HepG2 (cell line): ENCODE measurements at regions not wholly inside any gene's neighbourhood (a gene's known extent, or its start where the extent isn't known, plus 50 kb on each side); places are given as distances from the start of the nearest gene placed in this dataset.

Source experiments
- ATAC-seq: fragments of 200-7000 bp; cut with Tn5 transposase; 3 replicates; pipeline ENCODE4 v1.9.1; 2020; ENCODE audit warnings: mild to moderate bottlenecking, moderate library complexity
- BruUV-seq: library from RNA; stranded (reverse); fragments of 400-500 nt; replicated peaks from 2 replicates; lab custom pipeline; 2021; lab: Mats Ljungman, UMichigan
- CTCF ChIA-PET: fragments of 300-600 bp; formaldehyde crosslinking; extraction: SDS; loops from one replicate; lab custom pipeline; 2021; ENCODE audit warnings: low total read pairs, inconsistent platforms, low intra/inter-chr PET ratio; lab: Yijun Ruan, JAX
- POLR2A ChIA-PET: fragments of 350-600 bp; sonication (Branson Sonifier 250); formaldehyde crosslinking; loops from one replicate; lab custom pipeline; 2020; ENCODE audit warnings: antibody characterized with exemption, inconsistent platforms; lab: Yijun Ruan, JAX
- DNase-seq: peaks from one replicate; pipeline ENCODE4 v3.0.0-alpha.2; 2015; ENCODE audit warnings: low spot score
- FAIRE-seq: peaks from 3 replicates; lab custom pipeline; 2011; peaks lifted over from hg19 to GRCh38; lab: Jason Lieb, UNC
- H2AFZ ChIP-seq: one replicate; pipeline ENCODE4 v1.6.1; 2011; ENCODE audit warnings: low read length, inconsistent platforms
- H3K27ac ChIP-seq: fragments of 300-600 bp; 3 replicates; pipeline ENCODE4 v1.8.0; 2011; ENCODE audit warnings: mixed run types, mild to moderate bottlenecking, mixed read lengths, low read length, inconsistent platforms; ENCODE audit not compliant: insufficient read depth; ENCODE audit errors: extremely low read length
- H3K27me3 ChIP-seq, 2 experiments: fragments of 200-600 bp in 1 of 2; 2 replicates in 1 of 2; 3 replicates in 1 of 2; pipeline versions ENCODE4 v1.6.0 to v1.8.0; 2011; ENCODE audit warnings: low read length in 2 of 2, mild to moderate bottlenecking in 2 of 2, moderate library complexity in 2 of 2, inconsistent platforms in 1 of 2; ENCODE audit not compliant: insufficient read depth in 2 of 2, control insufficient read depth in 1 of 2
- H3K36me3 ChIP-seq, 2 experiments: fragments of 200-600 bp in 1 of 2; replicated peaks in 1 of 2; 2 replicates in 1 of 2; 3 replicates in 1 of 2; pipeline versions ENCODE4 v1.5.1 to v1.8.0; 2011; ENCODE audit warnings: low read length in 2 of 2, inconsistent platforms in 1 of 2; ENCODE audit not compliant: insufficient read depth in 2 of 2, control insufficient read depth in 1 of 2
- H3K4me1 ChIP-seq: 2 replicates; pipeline ENCODE4 v1.5.1; 2012; ENCODE audit warnings: low read length, inconsistent platforms; ENCODE audit not compliant: insufficient read depth
- H3K4me2 ChIP-seq: 2 replicates; pipeline ENCODE4 v1.6.0; 2011; ENCODE audit warnings: low read depth, low read length, inconsistent platforms
- H3K4me3 ChIP-seq, 3 experiments: fragments of 200-600 bp in 1 of 3; sonication (generic), shearing (Covaris generic) in 1 of 3; replicated peaks in 1 of 3; 2 replicates each; pipeline ENCODE4 v1.5.1; 2011 to 2016; ENCODE audit warnings: low read length in 3 of 3, inconsistent platforms in 2 of 3, low read depth in 2 of 3, mild to moderate bottlenecking in 2 of 3, control low read depth in 1 of 3, mixed read lengths in 1 of 3; ENCODE audit not compliant: insufficient read depth in 1 of 3
- H3K79me2 ChIP-seq: one replicate; pipeline ENCODE4 v1.6.1; 2011; ENCODE audit warnings: low read length, inconsistent platforms; ENCODE audit not compliant: insufficient read depth
- H3K9ac ChIP-seq: 2 replicates; pipeline ENCODE4 v1.6.0; 2011; ENCODE audit warnings: mild to moderate bottlenecking, low read depth, low read length, inconsistent platforms; ENCODE audit not compliant: insufficient read depth
- H3K9me3 ChIP-seq: 2 replicates; pipeline ENCODE4 v1.5.1; 2012; ENCODE audit warnings: mild to moderate bottlenecking, low read length
- H4K20me1 ChIP-seq: 2 replicates; pipeline ENCODE4 v1.6.0; 2011; ENCODE audit warnings: inconsistent platforms, mild to moderate bottlenecking, low read length, moderate library complexity; ENCODE audit not compliant: insufficient read depth
- ATF3 ChIP-seq: sonication (generic); formaldehyde crosslinking; IDR thresholded peaks from 2 replicates; pipeline ENCODE4 v1.4.0; 2020; ENCODE audit warnings: missing genetic modification reagents
- ISL2 ChIP-seq: sonication (generic); formaldehyde crosslinking; IDR thresholded peaks from 2 replicates; pipeline ENCODE4 v1.5.0; 2020; ENCODE audit warnings: missing genetic modification reagents
- RBFOX2 ChIP-seq: fragments of 200-400 bp; formaldehyde crosslinking; IDR thresholded peaks from 2 replicates; pipeline ENCODE4 v1.6.1; 2017; ENCODE audit warnings: low read depth, mild to moderate bottlenecking, low read length
- RBM39 ChIP-seq: fragments of 200-400 bp; formaldehyde crosslinking; IDR thresholded peaks from one replicate; pipeline ENCODE4 v1.6.1; 2018; ENCODE audit warnings: antibody characterized with exemption, mild to moderate bottlenecking, low read depth, low read length; ENCODE audit not compliant: poor library complexity, severe bottlenecking
- SP140L ChIP-seq: sonication (generic); formaldehyde crosslinking; IDR thresholded peaks from 2 replicates; pipeline ENCODE4 v1.4.0; 2020; ENCODE audit warnings: missing genetic modification reagents, borderline replicate concordance
- TGIF2 ChIP-seq: IDR thresholded peaks from 2 replicates; pipeline ENCODE4 v1.6.1; 2016; ENCODE audit warnings: control low read depth, missing compliant biosample characterization
- ZFP36L1 ChIP-seq: sonication (generic); formaldehyde crosslinking; IDR thresholded peaks from 2 replicates; pipeline ENCODE4 v1.8.0; 2022; ENCODE audit warnings: mild to moderate bottlenecking, missing genetic modification reagents, moderate library complexity
- ZNF121 ChIP-seq: sonication (generic); formaldehyde crosslinking; IDR thresholded peaks from 2 replicates; pipeline ENCODE4 v1.5.0; 2020; ENCODE audit warnings: mild to moderate bottlenecking, missing genetic modification reagents
- ZNF460 ChIP-seq: sonication (generic); formaldehyde crosslinking; IDR thresholded peaks from 2 replicates; pipeline ENCODE4 v1.5.1; 2020; ENCODE audit warnings: missing genetic modification reagents, mild to moderate bottlenecking, borderline replicate concordance
- ZNF761 ChIP-seq: sonication (generic); formaldehyde crosslinking; conservative IDR thresholded peaks from 2 replicates; pipeline ENCODE4 v1.4.0; 2020; ENCODE audit warnings: mild to moderate bottlenecking, missing genetic modification reagents
- ZNF775 ChIP-seq: sonication (generic); formaldehyde crosslinking; IDR thresholded peaks from 2 replicates; pipeline ENCODE4 v1.4.0; 2020; ENCODE audit warnings: missing genetic modification reagents, mild to moderate bottlenecking, moderate library complexity, borderline replicate concordance
- ZNF883 ChIP-seq: sonication (generic); formaldehyde crosslinking; IDR thresholded peaks from 2 replicates; pipeline ENCODE4 v1.5.1; 2020; ENCODE audit warnings: mild to moderate bottlenecking, missing genetic modification reagents; ENCODE audit errors: not compliant biosample characterization
- ZSCAN5A ChIP-seq: sonication (generic); formaldehyde crosslinking; IDR thresholded peaks from 2 replicates; pipeline ENCODE4 v1.8.0; 2022; ENCODE audit warnings: mild to moderate bottlenecking, missing genetic modification reagents, borderline replicate concordance
- WGBS: methylation state at CpG from one replicate; pipeline ENCODE4 v1.1.6; 2017; ENCODE audit warnings: low lambda C conversion rate; 5-methylcytosine and 5-hydroxymethylcytosine counted together
- in situ Hi-C: cut with HindIII; loops from 2 replicates; pipeline ENCODE4 v1.10.0; 2017; ENCODE audit warnings: low pct_unique_long_range_greater_than_20kb; ENCODE audit not compliant: extremely low pct_ligation_motif_present
- intact Hi-C: fragments of 100-400 bp; cut with micrococcal nuclease; formaldehyde crosslinking; loops from one replicate; pipeline ENCODE4 v1.10.0; 2022; ENCODE audit not compliant: unreplicated experiment
- TF ChIP-seq, protein P1 (sequence below): sonication (generic); formaldehyde crosslinking; IDR thresholded peaks from 2 replicates; pipeline ENCODE4 v1.4.0; 2020; ENCODE audit warnings: missing genetic modification reagents

GRCh38 chr9:120212853-120213200 lies 367.1 kb downstream of the CDK5RAP2 start:
- Histone ChIP-seq H4K20me1 (no peaks in the 10 kb centered on the region), H3K4me3 (no peak overlapping the region), H3K9me3 (no peaks in the 10 kb centered on the region), H3K36me3 (no peaks in the 10 kb centered on the region), H3K79me2 (no peaks in the 10 kb centered on the region), H3K27ac (no peak overlapping the region), H3K4me2 (no peak overlapping the region), H3K4me1 (no peaks in the 10 kb centered on the region), H3K27me3 (no peaks in the 10 kb centered on the region; a peak in 1 of 5 replicates), H2AFZ (no peak overlapping the region), H3K9ac (no peak overlapping the region)
- intact Hi-C loops (no loop called here), in situ Hi-C loops (no loop called here)
- 3% methylated on average over 5 of the region's 5 CpGs for WGBS
- ChIA-PET POLR2A (no interaction called here), CTCF (no interaction called here)
- BruUV-seq: no TSS peak
- TF ChIP-seq ZNF460 (CRISPR knock-in tag): no peak
- TF ChIP-seq RBM39: no peak
- no peak for TF ChIP-seq ZNF761 (CRISPR knock-in tag)
- TF ChIP-seq ATF3: no peak
- no peak for TF ChIP-seq SP140L (CRISPR knock-in tag)
- TF ChIP-seq ZFP36L1 (CRISPR knock-in tag): no peak
- ATAC-seq (no peak), FAIRE-seq (no peak), DNase-seq (no peak)

- H3K36me3 ChIP-seq: no peaks in the 10 kb centered on the region
- POLR2A ChIA-PET: no interaction called here
- no peak for FAIRE-seq
- no peak overlapping the region for H3K9ac ChIP-seq
- no peak overlapping the region for H3K4me3 ChIP-seq
- 0% methylated on average over 2 of the region's 2 CpGs for WGBS
- H3K27me3 ChIP-seq: no peaks in the 10 kb centered on the region; a peak in 1 of 5 replicates
- in situ Hi-C loops: no loop called here
- no peak for ATAC-seq
- intact Hi-C loops: no loop called here
- no peak overlapping the region for H2AFZ ChIP-seq
- H3K4me2 ChIP-seq: no peak overlapping the region
- H4K20me1 ChIP-seq: no peaks in the 10 kb centered on the region
- no peaks in the 10 kb centered on the region for H3K9me3 ChIP-seq
- no peaks in the 10 kb centered on the region for H3K4me1 ChIP-seq
- BruUV-seq: no TSS peak
- CTCF ChIA-PET: no interaction called here
- no peaks in the 10 kb centered on the region for H3K79me2 ChIP-seq
- no peak for DNase-seq
- no peak overlapping the region for H3K27ac ChIP-seq
- TF ChIP-seq RBFOX2 (no peak), ZNF121 (CRISPR knock-in tag) (no peak), TGIF2 (CRISPR knock-in tag) (no peak), ZSCAN5A (CRISPR knock-in tag) (no peak), ISL2 (CRISPR knock-in tag) (no peak), ZNF883 (CRISPR knock-in tag) (no peak), ZNF775 (CRISPR knock-in tag) (no peak)
- TF ChIP-seq, protein P1, sequence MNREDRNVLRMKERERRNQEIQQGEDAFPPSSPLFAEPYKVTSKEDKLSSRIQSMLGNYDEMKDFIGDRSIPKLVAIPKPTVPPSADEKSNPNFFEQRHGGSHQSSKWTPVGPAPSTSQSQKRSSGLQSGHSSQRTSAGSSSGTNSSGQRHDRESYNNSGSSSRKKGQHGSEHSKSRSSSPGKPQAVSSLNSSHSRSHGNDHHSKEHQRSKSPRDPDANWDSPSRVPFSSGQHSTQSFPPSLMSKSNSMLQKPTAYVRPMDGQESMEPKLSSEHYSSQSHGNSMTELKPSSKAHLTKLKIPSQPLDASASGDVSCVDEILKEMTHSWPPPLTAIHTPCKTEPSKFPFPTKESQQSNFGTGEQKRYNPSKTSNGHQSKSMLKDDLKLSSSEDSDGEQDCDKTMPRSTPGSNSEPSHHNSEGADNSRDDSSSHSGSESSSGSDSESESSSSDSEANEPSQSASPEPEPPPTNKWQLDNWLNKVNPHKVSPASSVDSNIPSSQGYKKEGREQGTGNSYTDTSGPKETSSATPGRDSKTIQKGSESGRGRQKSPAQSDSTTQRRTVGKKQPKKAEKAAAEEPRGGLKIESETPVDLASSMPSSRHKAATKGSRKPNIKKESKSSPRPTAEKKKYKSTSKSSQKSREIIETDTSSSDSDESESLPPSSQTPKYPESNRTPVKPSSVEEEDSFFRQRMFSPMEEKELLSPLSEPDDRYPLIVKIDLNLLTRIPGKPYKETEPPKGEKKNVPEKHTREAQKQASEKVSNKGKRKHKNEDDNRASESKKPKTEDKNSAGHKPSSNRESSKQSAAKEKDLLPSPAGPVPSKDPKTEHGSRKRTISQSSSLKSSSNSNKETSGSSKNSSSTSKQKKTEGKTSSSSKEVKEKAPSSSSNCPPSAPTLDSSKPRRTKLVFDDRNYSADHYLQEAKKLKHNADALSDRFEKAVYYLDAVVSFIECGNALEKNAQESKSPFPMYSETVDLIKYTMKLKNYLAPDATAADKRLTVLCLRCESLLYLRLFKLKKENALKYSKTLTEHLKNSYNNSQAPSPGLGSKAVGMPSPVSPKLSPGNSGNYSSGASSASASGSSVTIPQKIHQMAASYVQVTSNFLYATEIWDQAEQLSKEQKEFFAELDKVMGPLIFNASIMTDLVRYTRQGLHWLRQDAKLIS (CRISPR knock-in tag): no peak
Observed at GRCh38 chr9:120212153-120212852, 367.7 kb downstream of the CDK5RAP2 start.
